GM12872 (cell line): ENCODE measurements at regions not wholly inside any gene's neighbourhood (a gene's known extent, or its start where the extent isn't known, plus 50 kb on each side); places are given as distances from the start of the nearest gene placed in this dataset.

Experiments used
- CTCF ChIP-seq: IDR thresholded peaks from 3 replicates; pipeline ENCODE4 v1.5.1; 2011; ENCODE audit warnings: low read depth, mild to moderate bottlenecking, low read length, moderate library complexity; ENCODE audit not compliant: insufficient read depth

GRCh38 chr7:34451183-34451582 lies 206.8 kb upstream of the NPSR1 start:
- TF ChIP-seq CTCF, result no peak

GRCh38 chr7:34451923-34452322 lies 206.1 kb upstream of the NPSR1 start:
- TF ChIP-seq CTCF, result no peak

- TF ChIP-seq CTCF, result no peak
Observed at GRCh38 chr7:34452363-34452762, 205.7 kb upstream of the NPSR1 start.

- no peak for TF ChIP-seq CTCF
Observed at GRCh38 chr7:34453150-34453549, 204.9 kb upstream of the NPSR1 start.

- no peak for TF ChIP-seq CTCF
Observed at GRCh38 chr7:34454381-34454780, 203.6 kb upstream of the NPSR1 start.

GRCh38 chr7:34457329-34457728 lies 200.7 kb upstream of the NPSR1 start:
- no peak for TF ChIP-seq CTCF

- no peak for TF ChIP-seq CTCF
Observed at GRCh38 chr7:34463830-34464229, 194.2 kb upstream of the NPSR1 start.

GRCh38 chr7:34471844-34472243 lies 186.2 kb upstream of the NPSR1 start:
- no peak for TF ChIP-seq CTCF
